Kidney (tissue), 13 donors: ENCODE measurements at regions not wholly inside any gene's neighbourhood (a gene's known extent, or its start where the extent isn't known, plus 50 kb on each side); places are given as distances from the start of the nearest gene placed in this dataset.
A peak's percentile ranks its signal among the peaks of the same experiment; 100 is the strongest.

Experiments
- DNase-seq, 5 donors: peaks; one replicate each; pipeline ENCODE4 v3.0.0-alpha.2; 2013 to 2020
- FAIRE-seq: peaks from 2 replicates; lab custom pipeline; 2012; peaks lifted over from hg19 to GRCh38; lab: Jason Lieb, UNC
- H3K27ac ChIP-seq, 2 donors: one replicate each; pipeline ENCODE4 v1.7.0; 2013; ENCODE audit warnings: low read depth in 2 of 2, low read length in 2 of 2, inconsistent platforms in 1 of 2
- H3K27me3 ChIP-seq: one replicate; pipeline ENCODE4 v1.7.1; 2013; ENCODE audit warnings: low read length, inconsistent platforms; ENCODE audit not compliant: control insufficient read depth, insufficient read depth
- H3K36me3 ChIP-seq, 3 donors: one replicate each; pipeline versions ENCODE4 v1.7.0 to v1.7.1; 2013; ENCODE audit warnings: low read length in 3 of 3, control low read depth in 1 of 3, inconsistent platforms in 1 of 3; ENCODE audit not compliant: insufficient read depth in 3 of 3, control insufficient read depth in 2 of 3
- H3K4me1 ChIP-seq, 3 donors: one replicate each; pipeline versions ENCODE4 v1.7.0 to v1.7.1; 2013; ENCODE audit warnings: low read length in 3 of 3, inconsistent platforms in 1 of 3, low read depth in 1 of 3; ENCODE audit not compliant: control insufficient read depth in 2 of 3, insufficient read depth in 2 of 3
- H3K4me3 ChIP-seq, 3 donors: one replicate each; pipeline versions ENCODE4 v1.7.0 to v1.8.1; 2013; ENCODE audit warnings: low read length in 3 of 3, control low read depth in 1 of 3, inconsistent platforms in 1 of 3
- H3K9ac ChIP-seq, 3 donors: one replicate each; pipeline versions ENCODE4 v1.7.0 to v1.7.1; 2013; ENCODE audit warnings: low read length in 3 of 3, control low read depth in 1 of 3, inconsistent platforms in 1 of 3
- H3K9me3 ChIP-seq, 3 donors: one replicate each; pipeline versions ENCODE4 v1.7.0 to v1.7.1; 2013; ENCODE audit warnings: low read length in 3 of 3, control low read depth in 1 of 3, inconsistent platforms in 1 of 3; ENCODE audit not compliant: control insufficient read depth in 2 of 3, insufficient read depth in 1 of 3
- CTCF ChIP-seq: IDR thresholded peaks from 3 replicates; pipeline ENCODE4 v1.5.1; 2012; ENCODE audit warnings: mild to moderate bottlenecking, moderate library complexity, borderline replicate concordance; ENCODE audit not compliant: insufficient read depth; ENCODE audit errors: extremely low read depth
- intact Hi-C: fragments of 100-400 bp; cut with DNase I; formaldehyde crosslinking; loops from one replicate; pipeline ENCODE4 v1.11.1; 2022
- donor health status: control.
- donor health status: control.
- donor health status: control.
- donor health status: control.
- donor health status: control.
- donor health status: DM: yes; HTN: yes; CAD: no.
- donor health status: Normal renal cell carcinoma (clear cell type).

GRCh38 chr3:86152620-86153019 is 838.3 kb downstream of the VGLL3 start:
- DNase-seq, result peak in 2 of 5 donors; percentile 24 to 49
- FAIRE-seq, result no peak
- no peaks in the 10 kb centered on the region for H3K36me3 ChIP-seq
- H3K4me1 ChIP-seq, result no peaks in the 10 kb centered on the region
- TF ChIP-seq CTCF, result no peak
- H3K9ac ChIP-seq, result no peak overlapping the region
- no peak overlapping the region for H3K4me3 ChIP-seq
- H3K9me3 ChIP-seq, result no peaks in the 10 kb centered on the region
- no peak overlapping the region for H3K27ac ChIP-seq
- H3K27me3 ChIP-seq, result no peaks in the 10 kb centered on the region
- intact Hi-C loops, result no loop called here

- DNase-seq (no peak), FAIRE-seq (no peak)
- Histone ChIP-seq H3K27ac (no peak overlapping the region), H3K9me3 (no peaks in the 10 kb centered on the region), H3K4me3 (no peak overlapping the region), H3K4me1 (no peaks in the 10 kb centered on the region), H3K27me3 (no peaks in the 10 kb centered on the region), H3K36me3 (no peaks in the 10 kb centered on the region), H3K9ac (no peak overlapping the region)
- no peak for TF ChIP-seq CTCF
- intact Hi-C loops, result no loop called here
These were observed 841.9 kb downstream of the VGLL3 start for GRCh38 chr3:86149054-86149453.

GRCh38 chr3:86147119-86147518 is 843.8 kb downstream of the VGLL3 start:
- DNase-seq (no peak), FAIRE-seq (no peak)
- H3K4me1 ChIP-seq, result no peaks in the 10 kb centered on the region
- intact Hi-C loops, result no loop called here
- no peak overlapping the region for H3K9ac ChIP-seq
- H3K27ac ChIP-seq, result no peak overlapping the region
- no peaks in the 10 kb centered on the region for H3K9me3 ChIP-seq
- H3K36me3 ChIP-seq, result no peaks in the 10 kb centered on the region
- H3K4me3 ChIP-seq, result no peak overlapping the region
- no peak for TF ChIP-seq CTCF
- no peaks in the 10 kb centered on the region for H3K27me3 ChIP-seq

GRCh38 chr3:86126552-86126951 is 864.4 kb downstream of the VGLL3 start:
- Histone ChIP-seq H3K9ac (no peak overlapping the region), H3K36me3 (no peaks in the 10 kb centered on the region), H3K4me1 (no peaks in the 10 kb centered on the region), H3K27ac (no peak overlapping the region), H3K9me3 (no peaks in the 10 kb centered on the region), H3K4me3 (no peak overlapping the region), H3K27me3 (no peaks in the 10 kb centered on the region)
- DNase-seq, result no peak
- no peak for FAIRE-seq
- intact Hi-C loops, result no loop called here
- TF ChIP-seq CTCF, result no peak
